Stomach (tissue), 8 donors: ENCODE measurements at regions not wholly inside any gene's neighbourhood (a gene's known extent, or its start where the extent isn't known, plus 50 kb on each side); places are given as distances from the start of the nearest gene placed in this dataset.

Source experiments
- DNase-seq, 2 donors: peaks; one replicate each; pipeline versions ENCODE4 v3.0.0 to v3.0.0-alpha.2; 2013 to 2019
- H3K27ac ChIP-seq, 5 donors: fragments of 200-600 bp in 4 of 5; sonication (generic) in 4 of 5; one replicate each; pipeline ENCODE4 v1.5.1; 2013 to 2019; ENCODE audit warnings: mild to moderate bottlenecking in 1 of 5, moderate library complexity in 1 of 5
- H3K27me3 ChIP-seq, 3 donors: fragments of 200-600 bp; sonication (generic); one replicate each; pipeline ENCODE4 v1.5.1; 2017 to 2019; ENCODE audit warnings: mixed run types in 1 of 3
- H3K36me3 ChIP-seq, 4 donors: fragments of 200-600 bp; sonication (generic); 1 replicate in 3 of 4; 2 replicates in 1 of 4; pipeline ENCODE4 v1.5.1; 2016 to 2019
- H3K4me1 ChIP-seq, 4 donors: fragments of 200-600 bp; sonication (generic); one replicate each; pipeline ENCODE4 v1.5.1; 2016 to 2019
- H3K4me3 ChIP-seq, 4 donors: fragments of 200-600 bp; sonication (generic) in 3 of 4; one replicate each; pipeline ENCODE4 v1.5.1; 2016 to 2019; ENCODE audit warnings: mild to moderate bottlenecking in 1 of 4
- H3K9me3 ChIP-seq, 4 donors: fragments of 200-600 bp; sonication (generic); one replicate each; pipeline ENCODE4 v1.5.1; 2016 to 2019
- CTCF ChIP-seq, 7 experiments: fragments of 450-650 bp in 4 of 7; fragments of 200-600 bp in 3 of 7; sonication (generic) in 3 of 7; IDR thresholded peaks; one replicate each; pipeline ENCODE4 v1.5.1; 2016 to 2019; ENCODE audit warnings: antibody characterized with exemption in 7 of 7, control low read depth in 2 of 7, mild to moderate bottlenecking in 1 of 7
- EP300 ChIP-seq: sonication (generic); formaldehyde crosslinking; IDR thresholded peaks from one replicate; pipeline ENCODE4 v1.6.1; 2017; ENCODE audit warnings: antibody characterized with exemption
- POLR2A ChIP-seq, 4 donors: fragments of 450-650 bp; IDR thresholded peaks; one replicate each; pipeline ENCODE4 v1.6.1; 2016; ENCODE audit warnings: antibody characterized with exemption in 4 of 4, control low read depth in 2 of 4, mild to moderate bottlenecking in 1 of 4, moderate library complexity in 1 of 4
- POLR2AphosphoS5 ChIP-seq, 3 donors: sonication (generic); formaldehyde crosslinking; IDR thresholded peaks; one replicate each; pipeline ENCODE4 v1.6.1; 2016; ENCODE audit warnings: antibody characterized with exemption in 3 of 3
- WGBS, 5 donors: extraction: QIAGEN DNeasy Blood & Tissue Kit in 3 of 5; methylation state at CpG; one replicate each; pipeline versions ENCODE4 v1.1.5 to v1.1.7; 2013 to 2018; 5-methylcytosine and 5-hydroxymethylcytosine counted together
- intact Hi-C: fragments of 100-400 bp; cut with DNase I; formaldehyde crosslinking; loops from one replicate; pipeline ENCODE4 v1.15.1; 2023; ENCODE audit warnings: low total_unique reads
- donor health status: healthy with polysubstance abuse.
- donor health status: Bipolar disorder and iron deficiency.
- donor health status: healthy.

DNA sequence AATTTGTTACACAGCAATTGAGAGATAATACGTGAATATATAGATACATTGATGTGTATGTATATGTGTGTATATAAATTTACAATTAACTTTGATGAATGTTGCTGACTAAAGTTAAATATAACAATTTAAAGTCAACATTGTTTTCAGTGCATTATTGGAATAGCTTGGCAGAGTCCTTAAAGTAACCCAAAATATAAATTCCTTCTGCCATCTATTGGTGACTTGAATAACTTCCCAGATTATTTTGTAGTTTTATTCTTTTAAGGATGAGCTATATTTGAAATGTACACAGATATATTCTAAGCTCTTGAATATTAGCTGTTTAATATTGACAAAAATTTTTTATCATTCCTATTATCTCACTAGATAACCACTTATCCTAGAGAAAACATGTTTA is 298.2 kb upstream of the FSTL5 start:
- no peak overlapping the region for H3K27ac ChIP-seq
- 13 to 28% (median 14%) methylated on average over 1 of the region's 1 CpG for WGBS, 5 donors
- intact Hi-C loops, result no loop called here
- H3K36me3 ChIP-seq, result no peaks in the 10 kb centered on the region
- TF ChIP-seq POLR2AphosphoS5 (IDR thresholded peaks at IDR 0.05), result no peak
- no peak for TF ChIP-seq POLR2A (IDR thresholded peaks at IDR 0.05)
- no peak for TF ChIP-seq EP300
- TF ChIP-seq CTCF (IDR thresholded peaks at IDR 0.05), result no peak
- no peaks in the 10 kb centered on the region for H3K27me3 ChIP-seq
- peak in 1 of 2 donors; percentile 29 for DNase-seq
- no peaks in the 10 kb centered on the region for H3K4me1 ChIP-seq
- H3K4me3 ChIP-seq, result no peak overlapping the region
- H3K9me3 ChIP-seq, result no peaks in the 10 kb centered on the region

GRCh38 chr4:162458051-162458450 is 294.3 kb upstream of the FSTL5 start:
- Histone ChIP-seq H3K27me3 (no peaks in the 10 kb centered on the region), H3K4me3 (no peak overlapping the region), H3K27ac (no peak overlapping the region), H3K9me3 (no peaks in the 10 kb centered on the region), H3K4me1 (no peaks in the 10 kb centered on the region), H3K36me3 (no peaks in the 10 kb centered on the region)
- intact Hi-C loops, result no loop called here
- WGBS, 5 donors, result 84 to 92% (median 86%) methylated on average over 6 of the region's 6 CpGs
- DNase-seq, result no peak
- TF ChIP-seq CTCF (IDR thresholded peaks at IDR 0.05), result no peak
- no peak for TF ChIP-seq EP300
- TF ChIP-seq POLR2AphosphoS5 (IDR thresholded peaks at IDR 0.05), result no peak
- no peak for TF ChIP-seq POLR2A (IDR thresholded peaks at IDR 0.05)

GRCh38 chr4:162457071-162457865 is 293.5 kb upstream of the FSTL5 start:
- intact Hi-C loops, result no loop called here
- Histone ChIP-seq H3K27me3 (no peaks in the 10 kb centered on the region), H3K9me3 (no peaks in the 10 kb centered on the region), H3K36me3 (no peaks in the 10 kb centered on the region), H3K27ac (no peak overlapping the region), H3K4me3 (no peak overlapping the region), H3K4me1 (no peaks in the 10 kb centered on the region)
- WGBS, 5 donors, result 71 to 75% (median 74%) methylated on average over 5 of the region's 5 CpGs
- DNase-seq, result no peak
- TF ChIP-seq CTCF (IDR thresholded peaks at IDR 0.05) (no peak), POLR2A (IDR thresholded peaks at IDR 0.05) (no peak), POLR2AphosphoS5 (IDR thresholded peaks at IDR 0.05) (no peak), EP300 (no peak)

DNA sequence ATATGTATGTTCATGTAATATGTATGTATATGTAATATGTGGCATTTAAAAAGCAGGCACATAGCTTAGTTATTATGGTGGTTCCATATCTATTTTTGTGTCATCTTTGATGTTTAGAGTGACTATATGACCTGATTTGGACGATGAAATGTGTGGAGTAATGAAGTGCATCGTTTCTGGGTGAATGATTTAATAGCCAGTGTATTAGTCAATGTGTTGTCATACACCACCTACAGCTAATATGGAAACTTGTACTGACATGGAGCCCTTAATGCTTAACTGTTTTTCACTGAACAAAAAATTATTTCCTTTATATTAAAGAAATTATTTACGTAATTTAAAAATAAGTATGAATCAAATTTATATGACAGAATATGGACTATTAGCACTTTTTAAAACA is 292.3 kb upstream of the FSTL5 start:
- Histone ChIP-seq H3K9me3 (no peaks in the 10 kb centered on the region), H3K36me3 (no peaks in the 10 kb centered on the region), H3K4me1 (no peaks in the 10 kb centered on the region), H3K27me3 (no peaks in the 10 kb centered on the region), H3K27ac (no peak overlapping the region), H3K4me3 (no peak overlapping the region)
- TF ChIP-seq EP300 (no peak), POLR2A (IDR thresholded peaks at IDR 0.05) (no peak), POLR2AphosphoS5 (IDR thresholded peaks at IDR 0.05) (no peak), CTCF (IDR thresholded peaks at IDR 0.05) (no peak)
- no peak for DNase-seq
- intact Hi-C loops, result no loop called here
- WGBS, 5 donors, result 75 to 87% (median 79%) methylated on average over 3 of the region's 3 CpGs
